ELR (cell line): ENCODE measurements at regions not wholly inside any gene's neighbourhood (a gene's known extent, or its start where the extent isn't known, plus 50 kb on each side); places are given as distances from the start of the nearest gene placed in this dataset.
"Not testable (repeated sequence)": the region's sequence is repeated elsewhere in the genome, so short reads cannot be mapped to it uniquely, and the experiment has no call there.

ENCODE experiments used
- DNase-seq: peaks from one replicate; pipeline ENCODE4 v3.0.0-alpha.2; 2015; ENCODE audit warnings: low read depth

- DNase-seq = not testable (repeated sequence)
Measured at GRCh38 chr5:67627079-67627478, 430.5 kb upstream of the CD180 start.

- no peak for DNase-seq
Measured at GRCh38 chr5:67623078-67623477, 426.5 kb upstream of the CD180 start.

GRCh38 chr5:67620424-67621397 is 424.1 kb upstream of the CD180 start:
- DNase-seq = no peak

- DNase-seq = no peak
Measured at GRCh38 chr5:67619636-67620035, 423.0 kb upstream of the CD180 start.

GRCh38 chr5:67619235-67619634 is 422.6 kb upstream of the CD180 start:
- DNase-seq = no peak

- DNase-seq = no peak
Measured at GRCh38 chr5:67617051-67617450, 420.5 kb upstream of the CD180 start.

- DNase-seq = no peak
Measured at GRCh38 chr5:67612961-67613360, 416.4 kb upstream of the CD180 start.

GRCh38 chr5:67610186-67610912 is 413.8 kb upstream of the CD180 start:
- DNase-seq = no peak

GRCh38 chr5:67607958-67608357 is 411.4 kb upstream of the CD180 start:
- no peak for DNase-seq

- DNase-seq = no peak
Measured at GRCh38 chr5:67606586-67606947, 410.0 kb upstream of the CD180 start.

GRCh38 chr5:67605730-67606585 is 409.4 kb upstream of the CD180 start:
- DNase-seq = no peak

- DNase-seq = no peak
Measured at GRCh38 chr5:67591491-67591890, 394.9 kb upstream of the CD180 start.

- DNase-seq = no peak
Measured at GRCh38 chr5:67588389-67588788, 391.8 kb upstream of the CD180 start.

GRCh38 chr5:67581203-67581602 is 384.6 kb upstream of the CD180 start:
- DNase-seq = no peak

- no peak for DNase-seq
Measured at GRCh38 chr5:67578011-67578410, 381.4 kb upstream of the CD180 start.

GRCh38 chr5:67577424-67577823 is 380.8 kb upstream of the CD180 start:
- peak; percentile 34 for DNase-seq

- no peak for DNase-seq
Measured at GRCh38 chr5:67576112-67576511, 379.5 kb upstream of the CD180 start.

- no peak for DNase-seq
Measured at GRCh38 chr5:67575087-67575486, 378.5 kb upstream of the CD180 start.

- DNase-seq = no peak
Measured at GRCh38 chr5:67561151-67561932, 364.7 kb upstream of the CD180 start.

- no peak for DNase-seq
Measured at GRCh38 chr5:67552773-67553172, 356.2 kb upstream of the CD180 start.

- no peak for DNase-seq
Measured at GRCh38 chr5:67549947-67550346, 353.3 kb upstream of the CD180 start.

- DNase-seq = no peak
Measured at GRCh38 chr5:67549296-67549618, 352.7 kb upstream of the CD180 start.
